AG04450 (cell line): ENCODE measurements at regions not wholly inside any gene's neighbourhood (a gene's known extent, or its start where the extent isn't known, plus 50 kb on each side); places are given as distances from the start of the nearest gene placed in this dataset.

ENCODE experiments used
- CTCF ChIA-PET: fragments of 300-600, 350-600 bp; formaldehyde crosslinking; extraction: SDS; loops from one replicate; lab custom pipeline; 2022; ENCODE audit warnings: antibody characterized with exemption, inconsistent platforms; lab: Charles Lee
- POLR2A ChIA-PET: fragments of 350-600 bp; formaldehyde crosslinking; extraction: SDS; loops from one replicate; lab custom pipeline; 2021; ENCODE audit warnings: antibody characterized with exemption, inconsistent platforms; lab: Yijun Ruan, JAX
- DNase-seq: peaks from one replicate; pipeline ENCODE4 v3.0.0-alpha.2; 2011; ENCODE audit warnings: low read depth, low spot score
- H3K27ac ChIP-seq: one replicate; pipeline ENCODE4 v1.5.1; 2012; ENCODE audit warnings: low read depth, low read length, control low read depth
- H3K27me3 ChIP-seq: one replicate; pipeline ENCODE4 v1.6.0; 2012; ENCODE audit warnings: low read length; ENCODE audit not compliant: control insufficient read depth, insufficient read depth
- H3K4me3 ChIP-seq: 2 replicates; pipeline ENCODE4 v1.5.1; 2011; ENCODE audit warnings: mild to moderate bottlenecking, low read depth, low read length, control low read depth
- H3K9me3 ChIP-seq: 2 replicates; pipeline ENCODE4 v1.5.1; 2012; ENCODE audit warnings: low read length; ENCODE audit not compliant: control insufficient read depth, insufficient read depth
- TF ChIP-seq, protein P1 (sequence below): IDR thresholded peaks from 2 replicates; pipeline ENCODE4 v1.5.1; 2011; ENCODE audit warnings: low read depth, low read length, control low read depth, inconsistent platforms

DNA sequence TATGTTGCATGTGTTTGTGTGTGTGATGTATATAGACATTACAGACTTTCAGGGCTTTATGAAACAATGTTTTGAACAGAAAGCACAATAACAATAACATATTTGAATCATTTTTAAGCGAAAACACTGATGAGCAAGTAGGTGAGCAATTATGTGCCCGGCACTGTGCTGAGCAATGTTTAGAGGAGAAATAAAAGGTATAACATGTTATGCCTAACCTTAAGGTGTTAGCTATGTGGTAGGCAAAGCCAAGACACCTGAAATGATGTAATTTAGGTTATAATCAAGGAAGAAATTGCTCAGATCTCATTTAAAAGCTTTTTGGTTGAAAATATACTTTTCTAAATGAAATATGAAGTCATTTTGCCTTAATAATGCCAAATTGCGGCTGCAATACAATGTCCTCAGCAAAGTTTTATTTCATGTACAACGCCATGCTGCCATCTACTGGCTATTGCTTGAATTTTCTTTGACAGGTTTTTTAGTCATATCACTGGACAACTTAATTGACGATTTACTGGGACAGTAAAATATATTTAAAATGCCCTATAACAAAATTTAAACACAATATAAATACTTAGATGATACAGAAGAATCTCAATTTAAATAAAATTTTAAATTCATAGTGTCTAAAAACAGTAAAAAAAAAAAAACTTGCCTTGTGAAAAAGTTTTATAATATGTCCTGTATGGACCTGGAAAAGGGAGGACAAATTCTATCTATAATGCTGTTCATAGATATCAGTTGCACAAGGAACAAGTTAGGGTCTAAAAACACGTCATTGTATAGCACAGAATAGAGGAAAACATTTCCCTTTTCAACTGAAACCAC is 131.1 kb upstream of the CDK1 start:
- H3K27me3 ChIP-seq, result no peaks in the 10 kb centered on the region
- ChIA-PET POLR2A (interaction anchor here (0.7 kb wide), 1 partner anchor 221 kb away, joined by 3 read pairs; no protein-coding TSS in a partner anchor), CTCF (interaction anchor here (0.6 to 13.9 kb wide), 32 partner anchors 11 to 1389 kb away, joined by 3 to 307 read pairs (median 4); no protein-coding TSS in a partner anchor)
- peak; percentile 38 for DNase-seq
- no peak overlapping the region for H3K27ac ChIP-seq
- H3K9me3 ChIP-seq, result no peaks in the 10 kb centered on the region
- H3K4me3 ChIP-seq, result no peak overlapping the region
- TF ChIP-seq, protein P1, sequence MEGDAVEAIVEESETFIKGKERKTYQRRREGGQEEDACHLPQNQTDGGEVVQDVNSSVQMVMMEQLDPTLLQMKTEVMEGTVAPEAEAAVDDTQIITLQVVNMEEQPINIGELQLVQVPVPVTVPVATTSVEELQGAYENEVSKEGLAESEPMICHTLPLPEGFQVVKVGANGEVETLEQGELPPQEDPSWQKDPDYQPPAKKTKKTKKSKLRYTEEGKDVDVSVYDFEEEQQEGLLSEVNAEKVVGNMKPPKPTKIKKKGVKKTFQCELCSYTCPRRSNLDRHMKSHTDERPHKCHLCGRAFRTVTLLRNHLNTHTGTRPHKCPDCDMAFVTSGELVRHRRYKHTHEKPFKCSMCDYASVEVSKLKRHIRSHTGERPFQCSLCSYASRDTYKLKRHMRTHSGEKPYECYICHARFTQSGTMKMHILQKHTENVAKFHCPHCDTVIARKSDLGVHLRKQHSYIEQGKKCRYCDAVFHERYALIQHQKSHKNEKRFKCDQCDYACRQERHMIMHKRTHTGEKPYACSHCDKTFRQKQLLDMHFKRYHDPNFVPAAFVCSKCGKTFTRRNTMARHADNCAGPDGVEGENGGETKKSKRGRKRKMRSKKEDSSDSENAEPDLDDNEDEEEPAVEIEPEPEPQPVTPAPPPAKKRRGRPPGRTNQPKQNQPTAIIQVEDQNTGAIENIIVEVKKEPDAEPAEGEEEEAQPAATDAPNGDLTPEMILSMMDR, result peak; percentile 69

DNA sequence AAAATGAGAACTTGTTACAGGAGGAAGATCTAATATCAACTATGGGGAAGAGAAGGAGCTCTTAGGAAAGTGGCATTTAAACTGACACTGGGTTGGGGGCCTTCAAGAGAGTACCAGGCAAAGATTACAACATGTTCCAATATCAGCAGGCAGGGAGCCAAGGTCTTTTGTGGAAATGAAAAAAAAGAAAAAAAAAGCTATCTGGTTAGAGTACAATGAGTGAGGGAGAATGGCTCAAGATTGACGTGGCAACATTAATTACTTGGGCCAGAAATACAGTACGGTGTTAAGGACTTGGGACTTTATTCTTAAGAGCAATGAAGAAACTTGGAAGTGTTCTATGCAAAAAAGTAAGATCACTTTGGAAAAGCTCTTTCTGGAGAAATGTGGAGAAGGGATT is 132.3 kb upstream of the CDK1 start:
- no peak overlapping the region for H3K4me3 ChIP-seq
- H3K9me3 ChIP-seq, result no peaks in the 10 kb centered on the region
- H3K27me3 ChIP-seq, result no peaks in the 10 kb centered on the region
- ChIA-PET POLR2A (no interaction called here), CTCF (interaction anchor here (0.6 to 13.9 kb wide), 26 partner anchors 10 to 545 kb away, joined by 3 to 307 read pairs (median 5); no protein-coding TSS in a partner anchor)
- no peak overlapping the region for H3K27ac ChIP-seq
- TF ChIP-seq, protein P1, result no peak
- no peak for DNase-seq

GRCh38 chr10:60644436-60645130 is 133.7 kb upstream of the CDK1 start:
- no peak overlapping the region for H3K27ac ChIP-seq
- POLR2A ChIA-PET, result no interaction called here

DNA sequence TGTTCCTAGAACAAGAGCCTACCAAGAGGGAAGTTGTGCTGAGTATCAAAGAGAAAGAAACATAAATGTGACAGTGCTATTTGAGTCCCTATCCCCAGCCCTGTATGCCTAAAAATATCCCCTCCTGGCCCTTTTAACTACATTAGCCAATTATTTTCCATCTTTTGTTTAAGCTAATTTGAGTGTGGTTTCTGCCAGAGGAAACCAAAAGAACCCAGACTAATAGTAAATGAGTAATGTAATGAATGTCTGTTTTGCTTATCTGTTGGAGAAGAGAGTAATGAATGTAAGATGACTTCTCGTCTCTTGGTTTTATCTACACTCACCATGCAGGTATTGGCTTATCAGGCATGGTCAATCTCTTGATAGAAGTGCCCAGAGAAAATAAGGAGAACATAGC is 134.4 kb upstream of the CDK1 start:
- POLR2A ChIA-PET, result no interaction called here
- Histone ChIP-seq H3K27ac (no peak overlapping the region), H3K4me3 (no peak overlapping the region), H3K27me3 (no peaks in the 10 kb centered on the region), H3K9me3 (no peaks in the 10 kb centered on the region)
- DNase-seq, result no peak
- TF ChIP-seq, protein P1, result no peak
- CTCF ChIA-PET, result interaction anchor here (13.9 kb wide), 1 partner anchor 201 kb away, joined by 307 read pairs; no protein-coding TSS in a partner anchor

More at GRCh38 chr10:60644436-60645130, 133.7 kb upstream of the CDK1 start:
- CTCF ChIA-PET, result interaction anchor here (0.6 to 13.9 kb wide), 8 partner anchors 9 to 544 kb away, joined by 3 to 307 read pairs (median 6); no protein-coding TSS in a partner anchor
- H3K4me3 ChIP-seq, result no peak overlapping the region
- TF ChIP-seq, protein P1, result no peak
- no peak for DNase-seq
- H3K27me3 ChIP-seq, result no peaks in the 10 kb centered on the region
- no peaks in the 10 kb centered on the region for H3K9me3 ChIP-seq
